ENCODE measurements at regions not wholly inside any gene's neighbourhood (a gene's known extent, or its start where the extent isn't known, plus 50 kb on each side); places are given as distances from the start of the nearest gene placed in this dataset.

DNA sequence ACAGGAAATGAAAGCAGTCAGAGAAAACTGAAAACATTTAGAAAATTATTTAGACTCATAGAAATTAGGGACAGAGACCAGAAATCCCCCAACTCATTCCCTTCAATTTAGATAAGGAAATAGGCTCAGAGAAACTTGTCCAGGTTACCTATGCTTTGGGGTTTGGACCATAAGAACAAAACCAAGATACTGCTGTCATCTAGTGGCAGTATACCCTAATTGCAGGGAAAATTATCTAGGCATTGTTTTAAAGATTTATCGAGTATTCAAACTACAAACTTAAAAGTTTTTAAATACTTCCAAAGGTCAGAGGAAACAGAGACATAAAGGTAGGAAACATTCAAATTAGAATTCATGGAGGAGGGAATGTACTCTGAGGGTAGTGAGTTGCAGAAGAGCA lies 67.0 kb upstream of the KLHL13 start:
- DNase-seq (ENCODE audit: insufficient read length, low spot score) (no peak), FAIRE-seq (no peak)
- TF ChIP-seq POLR2AphosphoS5 (IDR thresholded peaks at IDR 0.05; ENCODE audit: low read depth, low read length) (no peak), SPI1 (IDR thresholded peaks at IDR 0.05; ENCODE audit: low read depth, low read length) (no peak), TAF1 (IDR thresholded peaks at IDR 0.05; ENCODE audit: low read depth, low read length) (no peak), POU2F2 (IDR thresholded peaks at IDR 0.05; ENCODE audit: low read depth, low read length) (no peak), POLR2A (IDR thresholded peaks at IDR 0.05; ENCODE audit: low read depth, low read length) (no peak), PAX5 (IDR thresholded peaks at IDR 0.05; ENCODE audit: insufficient read depth, low read length, severe bottlenecking) (no peak)

DNA sequence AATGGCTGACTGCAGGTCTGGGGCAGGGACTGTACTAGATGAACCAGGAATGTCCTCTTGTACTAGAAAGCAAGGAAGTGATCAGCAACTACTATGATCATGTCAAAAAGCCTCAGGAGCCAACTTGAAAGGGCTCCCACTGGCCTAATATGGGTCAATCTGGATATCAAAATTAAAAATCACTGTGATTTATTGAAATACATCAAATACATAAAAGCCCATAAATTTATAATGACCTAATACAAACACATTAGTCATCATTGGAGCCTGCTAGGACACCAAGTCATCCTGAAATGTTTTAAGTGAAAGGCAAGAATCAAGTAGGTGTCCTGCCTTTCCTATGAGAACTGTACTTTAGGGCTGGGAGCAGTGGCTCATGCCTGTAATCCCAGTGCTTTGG lies 70.5 kb upstream of the KLHL13 start:
- DNase-seq (ENCODE audit: insufficient read length, low spot score) (no peak), FAIRE-seq (no peak)
- TF ChIP-seq POLR2AphosphoS5 (IDR thresholded peaks at IDR 0.05; ENCODE audit: low read depth, low read length), result no peak
- no peak for TF ChIP-seq TAF1 (IDR thresholded peaks at IDR 0.05; ENCODE audit: low read depth, low read length)
- TF ChIP-seq POLR2A (IDR thresholded peaks at IDR 0.05; ENCODE audit: low read depth, low read length), result no peak
- no peak for TF ChIP-seq SPI1 (IDR thresholded peaks at IDR 0.05; ENCODE audit: low read depth, low read length)
- no peak for TF ChIP-seq PAX5 (IDR thresholded peaks at IDR 0.05; ENCODE audit: insufficient read depth, low read length, severe bottlenecking)
- TF ChIP-seq POU2F2 (IDR thresholded peaks at IDR 0.05; ENCODE audit: low read depth, low read length), result no peak

DNA sequence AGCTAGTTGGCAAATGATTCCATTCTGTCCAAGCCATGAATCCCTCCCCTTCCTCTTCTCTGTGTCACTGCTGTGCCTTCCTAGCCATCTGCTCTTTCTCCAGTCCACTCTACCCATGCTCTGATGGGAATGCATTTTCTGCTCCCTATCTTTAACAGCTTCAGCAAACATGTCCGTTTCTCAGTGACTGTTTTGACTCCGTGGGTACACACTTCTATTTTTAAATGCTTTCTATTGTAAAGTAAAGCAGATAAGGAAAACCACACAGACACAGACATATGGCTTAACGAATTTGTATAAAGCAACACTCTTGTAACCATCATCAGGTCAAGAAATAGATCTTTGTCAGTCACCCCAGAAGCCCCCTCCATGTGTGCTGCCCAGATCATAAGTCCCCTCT lies 72.4 kb upstream of the KLHL13 start:
- peak; percentile 31 for FAIRE-seq
- DNase-seq (ENCODE audit: insufficient read length, low spot score), result no peak

DNA sequence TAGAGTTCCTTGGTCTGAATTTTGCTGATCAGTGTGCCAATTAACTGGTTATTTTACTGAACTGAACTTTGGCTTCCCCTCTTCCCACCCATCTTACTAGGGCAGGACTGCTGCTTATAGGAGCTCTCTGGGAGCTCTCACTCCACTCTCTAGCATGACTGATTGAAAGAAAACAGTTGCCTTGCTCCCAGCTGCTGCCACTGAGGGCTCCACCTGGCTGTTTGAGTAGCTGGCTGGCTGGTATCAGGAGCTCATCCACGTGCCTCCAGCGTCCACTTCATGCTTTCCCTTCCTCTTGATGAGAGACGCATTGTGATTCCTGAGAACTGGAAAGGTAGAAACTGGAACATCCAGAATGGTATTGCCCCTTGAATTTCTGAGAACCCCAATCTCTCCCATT lies 73.0 kb upstream of the KLHL13 start:
- DNase-seq (ENCODE audit: insufficient read length, low spot score), result no peak
- peak; percentile 84 for FAIRE-seq
- TF ChIP-seq POLR2AphosphoS5 (IDR thresholded peaks at IDR 0.05; ENCODE audit: low read depth, low read length), result no peak
- no peak for TF ChIP-seq POLR2A (IDR thresholded peaks at IDR 0.05; ENCODE audit: low read depth, low read length)
- TF ChIP-seq PAX5 (IDR thresholded peaks at IDR 0.05; ENCODE audit: insufficient read depth, low read length, severe bottlenecking), result no peak
- TF ChIP-seq SPI1 (IDR thresholded peaks at IDR 0.05; ENCODE audit: low read depth, low read length), result no peak

More for the DNA sequence above, 72.4 kb upstream of the KLHL13 start:
- TF ChIP-seq POLR2AphosphoS5 (IDR thresholded peaks at IDR 0.05; ENCODE audit: low read depth, low read length), result no peak
- TF ChIP-seq TAF1 (IDR thresholded peaks at IDR 0.05; ENCODE audit: low read depth, low read length), result no peak
- TF ChIP-seq SPI1 (IDR thresholded peaks at IDR 0.05; ENCODE audit: low read depth, low read length), result no peak
- no peak for TF ChIP-seq PAX5 (IDR thresholded peaks at IDR 0.05; ENCODE audit: insufficient read depth, low read length, severe bottlenecking)
- TF ChIP-seq POLR2A (IDR thresholded peaks at IDR 0.05; ENCODE audit: low read depth, low read length), result no peak

DNA sequence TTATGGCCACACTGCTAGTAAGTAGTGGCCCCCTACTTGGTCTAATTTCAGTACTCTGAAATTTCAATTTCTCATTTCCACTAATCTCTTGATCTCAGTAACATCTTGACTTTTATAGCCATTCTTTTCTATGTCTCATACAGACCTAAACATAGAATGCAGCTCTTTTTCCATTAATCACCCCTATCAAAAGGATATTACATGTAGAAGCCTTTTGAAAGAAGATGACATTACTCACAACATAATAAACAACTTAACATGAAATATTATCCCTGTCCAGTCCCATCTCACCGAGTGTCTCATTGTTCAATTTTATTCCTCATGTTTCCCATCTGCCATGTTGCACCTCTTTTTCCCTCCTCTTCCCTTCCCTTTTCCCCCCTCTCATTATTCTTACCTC lies 81.1 kb upstream of the KLHL13 start:
- no peak for FAIRE-seq
- TF ChIP-seq PAX5 (IDR thresholded peaks at IDR 0.05; ENCODE audit: insufficient read depth, low read length, severe bottlenecking) (no peak), SPI1 (IDR thresholded peaks at IDR 0.05; ENCODE audit: low read depth, low read length) (no peak), TAF1 (IDR thresholded peaks at IDR 0.05; ENCODE audit: low read depth, low read length) (no peak), POLR2A (IDR thresholded peaks at IDR 0.05; ENCODE audit: low read depth, low read length) (no peak), POLR2AphosphoS5 (IDR thresholded peaks at IDR 0.05; ENCODE audit: low read depth, low read length) (no peak), POU2F2 (IDR thresholded peaks at IDR 0.05; ENCODE audit: low read depth, low read length) (no peak)
- no peak for DNase-seq (ENCODE audit: insufficient read length, low spot score)

DNA sequence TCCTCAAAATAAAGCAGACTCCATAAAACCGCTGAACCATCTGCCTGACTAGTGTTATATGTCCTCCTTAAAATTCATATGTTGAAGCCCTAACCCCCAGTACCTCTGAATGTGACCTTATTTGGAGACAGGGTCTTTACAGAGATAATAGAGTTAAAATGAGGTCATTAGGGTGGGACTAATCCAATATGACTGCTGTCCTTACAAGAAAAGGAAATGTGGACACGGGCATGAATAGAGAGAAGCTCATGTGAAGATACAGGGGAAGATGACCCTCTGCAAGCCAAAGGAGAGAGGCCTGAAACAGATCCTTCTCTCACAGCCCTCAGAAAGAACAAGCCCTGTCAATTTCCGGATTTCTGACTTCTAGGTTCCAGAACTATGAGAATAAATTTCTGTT lies 82.0 kb upstream of the KLHL13 start:
- FAIRE-seq, result no peak
- DNase-seq (ENCODE audit: insufficient read length, low spot score), result no peak
- TF ChIP-seq TAF1 (IDR thresholded peaks at IDR 0.05; ENCODE audit: low read depth, low read length), result no peak
- TF ChIP-seq SPI1 (IDR thresholded peaks at IDR 0.05; ENCODE audit: low read depth, low read length), result no peak
- no peak for TF ChIP-seq POU2F2 (IDR thresholded peaks at IDR 0.05; ENCODE audit: low read depth, low read length)
- TF ChIP-seq PAX5 (IDR thresholded peaks at IDR 0.05; ENCODE audit: insufficient read depth, low read length, severe bottlenecking), result no peak
- TF ChIP-seq POLR2A (IDR thresholded peaks at IDR 0.05; ENCODE audit: low read depth, low read length), result no peak
- no peak for TF ChIP-seq POLR2AphosphoS5 (IDR thresholded peaks at IDR 0.05; ENCODE audit: low read depth, low read length)

DNA sequence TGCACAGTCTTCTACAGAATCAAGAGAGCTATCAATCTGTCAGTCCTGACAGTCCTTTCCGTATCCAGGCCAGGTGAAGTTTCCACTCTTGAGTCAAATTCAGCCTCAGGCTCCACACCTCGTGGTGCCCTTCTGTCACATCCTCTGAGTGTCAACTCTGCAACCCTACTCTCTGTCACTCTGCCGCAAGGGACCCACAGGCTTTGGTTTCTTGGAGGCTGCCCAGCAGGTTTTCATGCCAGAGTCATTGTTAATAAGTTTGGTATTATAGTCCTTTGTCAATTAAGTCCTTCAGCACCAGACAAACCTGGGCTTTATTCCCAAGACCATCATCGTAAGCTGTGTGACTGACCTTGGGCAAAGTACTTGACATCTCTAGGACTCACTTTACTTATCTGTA lies 83.4 kb upstream of the KLHL13 start:
- no peak for DNase-seq (ENCODE audit: insufficient read length, low spot score)
- no peak for FAIRE-seq
- TF ChIP-seq POU2F2 (IDR thresholded peaks at IDR 0.05; ENCODE audit: low read depth, low read length) (no peak), POLR2AphosphoS5 (IDR thresholded peaks at IDR 0.05; ENCODE audit: low read depth, low read length) (no peak), SPI1 (IDR thresholded peaks at IDR 0.05; ENCODE audit: low read depth, low read length) (no peak), TAF1 (IDR thresholded peaks at IDR 0.05; ENCODE audit: low read depth, low read length) (no peak), POLR2A (IDR thresholded peaks at IDR 0.05; ENCODE audit: low read depth, low read length) (no peak), PAX5 (IDR thresholded peaks at IDR 0.05; ENCODE audit: insufficient read depth, low read length, severe bottlenecking) (no peak)

DNA sequence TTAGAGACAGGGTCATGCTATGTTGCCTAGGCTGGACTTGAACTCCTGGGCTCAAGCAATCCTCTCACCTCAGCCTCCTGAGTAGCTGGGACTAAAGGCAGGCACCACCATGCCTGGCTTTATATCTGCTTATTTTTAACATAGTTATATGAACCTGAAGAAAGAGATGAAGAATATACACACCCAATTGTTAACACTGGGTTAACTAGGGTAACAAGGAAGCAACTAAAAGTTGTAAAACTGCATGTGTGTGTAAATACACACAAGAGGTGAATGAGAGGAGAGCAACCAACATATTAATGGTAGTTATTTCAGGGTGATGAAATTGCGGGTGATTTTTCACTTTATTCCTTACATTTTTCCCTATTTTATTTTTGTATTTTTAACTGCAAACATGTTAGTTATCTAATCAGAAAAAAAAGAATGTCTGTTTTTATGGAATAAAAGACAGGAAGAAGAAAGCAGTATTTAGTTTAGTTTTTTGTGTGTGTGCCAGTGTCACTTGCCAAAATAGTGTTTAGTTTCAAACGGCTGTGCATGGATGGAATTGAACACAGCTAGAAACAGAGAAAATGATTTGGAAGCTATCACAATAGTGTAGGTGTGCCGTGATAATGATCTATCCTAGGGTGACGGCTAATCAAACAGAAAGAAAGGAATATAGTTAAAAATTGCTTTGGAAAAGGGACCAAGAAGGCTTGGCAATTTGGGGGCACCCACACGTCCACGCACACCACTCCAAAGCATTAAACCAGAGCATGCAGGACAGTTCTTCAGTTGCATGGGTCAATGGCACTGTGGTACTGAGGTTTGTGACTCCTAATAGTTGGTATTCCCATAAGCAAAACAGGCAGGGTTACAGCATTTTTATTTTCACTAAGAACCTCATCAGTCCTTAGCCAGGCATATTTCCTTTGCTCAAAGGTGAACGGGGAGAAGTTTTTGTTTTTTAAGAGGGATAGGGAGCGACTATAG lies 89.1 kb upstream of the KLHL13 start:
- FAIRE-seq (no peak), DNase-seq (ENCODE audit: insufficient read length, low spot score) (no peak)
- TF ChIP-seq TAF1 (IDR thresholded peaks at IDR 0.05; ENCODE audit: low read depth, low read length) (no peak), SPI1 (IDR thresholded peaks at IDR 0.05; ENCODE audit: low read depth, low read length) (no peak), POLR2A (IDR thresholded peaks at IDR 0.05; ENCODE audit: low read depth, low read length) (no peak), POU2F2 (IDR thresholded peaks at IDR 0.05; ENCODE audit: low read depth, low read length) (no peak), POLR2AphosphoS5 (IDR thresholded peaks at IDR 0.05; ENCODE audit: low read depth, low read length) (no peak), PAX5 (IDR thresholded peaks at IDR 0.05; ENCODE audit: insufficient read depth, low read length, severe bottlenecking) (no peak)

DNA sequence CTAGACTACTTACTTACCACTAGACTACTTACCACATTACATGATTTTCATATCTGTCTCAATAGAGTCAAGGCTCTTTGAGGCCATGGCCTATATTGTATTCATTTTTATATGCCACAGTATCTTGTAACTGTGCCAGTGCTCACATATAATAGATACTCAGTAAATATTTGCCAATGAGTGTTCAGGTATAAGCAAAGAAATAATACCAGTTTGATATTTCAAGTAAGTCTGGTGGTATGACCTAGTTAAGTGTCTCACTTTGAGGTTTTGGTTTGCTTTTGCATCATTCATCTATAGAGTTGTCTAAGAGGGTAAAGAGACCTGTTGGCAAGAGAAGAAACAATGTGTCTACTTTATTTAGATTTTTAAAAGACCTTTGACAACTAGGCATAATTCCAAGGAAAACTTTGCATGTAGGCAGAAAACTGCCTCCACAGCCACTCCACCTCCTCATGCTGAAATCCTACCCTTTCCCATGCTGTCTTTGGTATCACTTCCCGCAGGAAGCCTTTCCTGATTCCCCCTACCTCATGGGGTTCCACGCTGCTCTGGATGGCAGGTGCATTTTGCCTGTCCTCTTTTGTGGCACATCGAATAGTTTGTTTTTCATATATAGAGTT lies 91.3 kb upstream of the KLHL13 start:
- peak; percentile 73 for FAIRE-seq
- no peak for DNase-seq (ENCODE audit: insufficient read length, low spot score)
- no peak for TF ChIP-seq PAX5 (IDR thresholded peaks at IDR 0.05; ENCODE audit: insufficient read depth, low read length, severe bottlenecking)
- no peak for TF ChIP-seq POLR2A (IDR thresholded peaks at IDR 0.05; ENCODE audit: low read depth, low read length)
- no peak for TF ChIP-seq TAF1 (IDR thresholded peaks at IDR 0.05; ENCODE audit: low read depth, low read length)
- no peak for TF ChIP-seq POLR2AphosphoS5 (IDR thresholded peaks at IDR 0.05; ENCODE audit: low read depth, low read length)
- no peak for TF ChIP-seq SPI1 (IDR thresholded peaks at IDR 0.05; ENCODE audit: low read depth, low read length)
- TF ChIP-seq POU2F2 (IDR thresholded peaks at IDR 0.05; ENCODE audit: low read depth, low read length), result no peak
